ENCODE measurements at regions not wholly inside any gene's neighbourhood (a gene's known extent, or its start where the extent isn't known, plus 50 kb on each side); places are given as distances from the start of the nearest gene placed in this dataset.

GRCh38 chr2:4507661-4508060 lies 804.3 kb downstream of the DCDC2C start:
- Histone ChIP-seq H3F3A (ENCODE audit: control insufficient read depth, insufficient read depth) (no peaks in the 10 kb centered on the region), H4K20me1 (ENCODE audit: control insufficient read depth, insufficient read depth, low read depth, low read length) (no peaks in the 10 kb centered on the region), H3K4me2 (ENCODE audit: low read length) (no peak overlapping the region), H3K9me3 (ENCODE audit: control insufficient read depth, insufficient read depth, low read length) (no peaks in the 10 kb centered on the region), H3K4me1 (ENCODE audit: control insufficient read depth, low read length) (no peaks in the 10 kb centered on the region), H3K4me3 (ENCODE audit: low read length) (no peak overlapping the region), H3K36me3 (ENCODE audit: control insufficient read depth, low read length) (no peaks in the 10 kb centered on the region), H3K27me3 (ENCODE audit: control insufficient read depth, low read length) (no peaks in the 10 kb centered on the region), H3K27ac (ENCODE audit: low read depth, low read length) (no peak overlapping the region), H3K79me2 (ENCODE audit: control insufficient read depth, low read length) (no peaks in the 10 kb centered on the region), H3K9me2 (replicated peaks; ENCODE audit: control insufficient read depth, low read length) (no peaks in the 10 kb centered on the region)
- no peak for TF ChIP-seq CTCF (IDR thresholded peaks at IDR 0.05; ENCODE audit: low read depth, low read length, poor library complexity, severe bottlenecking)
- no peak for TF ChIP-seq EZH2phosphoT487 (IDR thresholded peaks at IDR 0.05; ENCODE audit: borderline replicate concordance, low read length)

- H3K9me3 ChIP-seq (ENCODE audit: control insufficient read depth, insufficient read depth, low read length): no peaks in the 10 kb centered on the region
- H3K4me2 ChIP-seq (ENCODE audit: low read length): no peak overlapping the region
- H3K9me2 ChIP-seq (replicated peaks; ENCODE audit: control insufficient read depth, low read length): no peaks in the 10 kb centered on the region
- no peaks in the 10 kb centered on the region for H3K4me1 ChIP-seq (ENCODE audit: control insufficient read depth, low read length)
- no peaks in the 10 kb centered on the region for H3K27me3 ChIP-seq (ENCODE audit: control insufficient read depth, low read length)
- no peak for TF ChIP-seq CTCF (IDR thresholded peaks at IDR 0.05; ENCODE audit: low read depth, low read length, poor library complexity, severe bottlenecking)
- no peak for TF ChIP-seq EZH2phosphoT487 (IDR thresholded peaks at IDR 0.05; ENCODE audit: borderline replicate concordance, low read length)
- no peaks in the 10 kb centered on the region for H3F3A ChIP-seq (ENCODE audit: control insufficient read depth, insufficient read depth)
- H3K79me2 ChIP-seq (ENCODE audit: control insufficient read depth, low read length): no peaks in the 10 kb centered on the region
- no peak overlapping the region for H3K27ac ChIP-seq (ENCODE audit: low read depth, low read length)
- H3K36me3 ChIP-seq (ENCODE audit: control insufficient read depth, low read length): no peaks in the 10 kb centered on the region
- H4K20me1 ChIP-seq (ENCODE audit: control insufficient read depth, insufficient read depth, low read depth, low read length): no peaks in the 10 kb centered on the region
- H3K4me3 ChIP-seq (ENCODE audit: low read length): no peak overlapping the region
Observed at GRCh38 chr2:4515871-4516761, 812.7 kb downstream of the DCDC2C start.

GRCh38 chr2:4518596-4518995 lies 815.2 kb downstream of the DCDC2C start:
- H3K9me3 ChIP-seq (ENCODE audit: control insufficient read depth, insufficient read depth, low read length): no peaks in the 10 kb centered on the region
- no peaks in the 10 kb centered on the region for H3F3A ChIP-seq (ENCODE audit: control insufficient read depth, insufficient read depth)
- H3K9me2 ChIP-seq (replicated peaks; ENCODE audit: control insufficient read depth, low read length): no peaks in the 10 kb centered on the region
- TF ChIP-seq CTCF (IDR thresholded peaks at IDR 0.05; ENCODE audit: low read depth, low read length, poor library complexity, severe bottlenecking) (no peak), EZH2phosphoT487 (IDR thresholded peaks at IDR 0.05; ENCODE audit: borderline replicate concordance, low read length) (no peak)
- no peaks in the 10 kb centered on the region for H3K79me2 ChIP-seq (ENCODE audit: control insufficient read depth, low read length)
- H4K20me1 ChIP-seq (ENCODE audit: control insufficient read depth, insufficient read depth, low read depth, low read length): no peaks in the 10 kb centered on the region
- H3K4me3 ChIP-seq (ENCODE audit: low read length): no peak overlapping the region
- H3K27me3 ChIP-seq (ENCODE audit: control insufficient read depth, low read length): no peaks in the 10 kb centered on the region
- H3K4me2 ChIP-seq (ENCODE audit: low read length): no peak overlapping the region
- no peak overlapping the region for H3K27ac ChIP-seq (ENCODE audit: low read depth, low read length)
- no peaks in the 10 kb centered on the region for H3K4me1 ChIP-seq (ENCODE audit: control insufficient read depth, low read length)
- H3K36me3 ChIP-seq (ENCODE audit: control insufficient read depth, low read length): no peaks in the 10 kb centered on the region
